ENCODE measurements at regions not wholly inside any gene's neighbourhood (a gene's known extent, or its start where the extent isn't known, plus 50 kb on each side); places are given as distances from the start of the nearest gene placed in this dataset.
"Not testable (repeated sequence)": the region's sequence is repeated elsewhere in the genome, so short reads cannot be mapped to it uniquely, and the experiment has no call there.

- DNase-seq: no peak
Measured at GRCh38 chr10:2414039-2414438, 653.3 kb upstream of the PFKP start.

GRCh38 chr10:2410049-2410448, 657.3 kb upstream of the PFKP start:
- no peak for DNase-seq

GRCh38 chr10:2401459-2401858, 664.1 kb upstream of the ADARB2 start:
- no peak for DNase-seq

- DNase-seq: no peak
Measured at GRCh38 chr10:2399482-2399881, 662.2 kb upstream of the ADARB2 start.

GRCh38 chr10:2392145-2392812, 655.0 kb upstream of the ADARB2 start:
- DNase-seq: no peak

- no peak for DNase-seq
Measured at GRCh38 chr10:2387672-2388071, 650.3 kb upstream of the ADARB2 start.

- no peak for DNase-seq
Measured at GRCh38 chr10:2387261-2387660, 649.9 kb upstream of the ADARB2 start.

- DNase-seq: no peak
Measured at GRCh38 chr10:2380218-2380617, 642.9 kb upstream of the ADARB2 start.

GRCh38 chr10:2367083-2367482, 629.8 kb upstream of the ADARB2 start:
- DNase-seq: no peak

GRCh38 chr10:2366264-2366931, 629.1 kb upstream of the ADARB2 start:
- DNase-seq: no peak

- no peak for DNase-seq
Measured at GRCh38 chr10:2362331-2362730, 625.0 kb upstream of the ADARB2 start.

GRCh38 chr10:2358586-2358985, 621.3 kb upstream of the ADARB2 start:
- DNase-seq: no peak

- DNase-seq: no peak
Measured at GRCh38 chr10:2356670-2357069, 619.3 kb upstream of the ADARB2 start.

GRCh38 chr10:2351566-2351965, 614.2 kb upstream of the ADARB2 start:
- no peak for DNase-seq

GRCh38 chr10:2342206-2342605, 604.9 kb upstream of the ADARB2 start:
- DNase-seq: no peak

GRCh38 chr10:2340831-2341647, 603.7 kb upstream of the ADARB2 start:
- DNase-seq: no peak

GRCh38 chr10:2335626-2336025, 598.3 kb upstream of the ADARB2 start:
- DNase-seq: no peak

- DNase-seq: no peak
Measured at GRCh38 chr10:2334575-2334974, 597.2 kb upstream of the ADARB2 start.

GRCh38 chr10:2329082-2329481, 591.8 kb upstream of the ADARB2 start:
- DNase-seq: no peak

GRCh38 chr10:2326411-2326810, 589.1 kb upstream of the ADARB2 start:
- no peak for DNase-seq

GRCh38 chr10:2315045-2315485, 577.7 kb upstream of the ADARB2 start:
- not testable (repeated sequence) for DNase-seq

- no peak for DNase-seq
Measured at GRCh38 chr10:2306081-2306480, 568.8 kb upstream of the ADARB2 start.

GRCh38 chr10:2303169-2303568, 565.8 kb upstream of the ADARB2 start:
- DNase-seq: no peak

- DNase-seq: no peak
Measured at GRCh38 chr10:2301227-2301626, 563.9 kb upstream of the ADARB2 start.
